GM12878 (cell line): ENCODE measurements at regions not wholly inside any gene's neighbourhood (a gene's known extent, or its start where the extent isn't known, plus 50 kb on each side); places are given as distances from the start of the nearest gene placed in this dataset.

Experiments used
- CUX1 ChIP-seq: IDR thresholded peaks from 2 replicates; pipeline ENCODE4 v1.6.1; 2012; ENCODE audit warnings: improper control_type of control experiment, low read depth, low read length; ENCODE audit not compliant: insufficient replicate concordance
- HDGF ChIP-seq: fragments of 450-650 bp; IDR thresholded peaks from 2 replicates; pipeline ENCODE4 v1.6.1; 2016; ENCODE audit warnings: antibody characterized with exemption
- NR2F1 ChIP-seq: fragments of 450-650 bp; conservative IDR thresholded peaks from 2 replicates; pipeline ENCODE4 v1.6.1; 2017; ENCODE audit warnings: mild to moderate bottlenecking
- ZBTB11 ChIP-seq: fragments of 450-650 bp; formaldehyde crosslinking; IDR thresholded peaks from 2 replicates; pipeline ENCODE4 v1.5.0; 2022; ENCODE audit warnings: mild to moderate bottlenecking, missing genetic modification characterization
- ZNF687 ChIP-seq: fragments of 450-650 bp; IDR thresholded peaks from 2 replicates; pipeline ENCODE4 v1.6.1; 2017; ENCODE audit warnings: mild to moderate bottlenecking, moderate library complexity

GRCh38 chr18:24910221-24910620 lies 441.7 kb downstream of the ZNF521 start (continued):
- TF ChIP-seq ZNF687, result no peak
- TF ChIP-seq CUX1, result no peak
- no peak for TF ChIP-seq ZBTB11
- no peak for TF ChIP-seq NR2F1
- TF ChIP-seq HDGF, result no peak
